DMS53 (cell line): ENCODE measurements at regions not wholly inside any gene's neighbourhood (a gene's known extent, or its start where the extent isn't known, plus 50 kb on each side); places are given as distances from the start of the nearest gene placed in this dataset.

Experiments used
- DNase-seq: peaks from one replicate; lab custom pipeline; 2025; lab: John Stamatoyannopoulos, UW

- DNase-seq, result no peak
Observed at GRCh38 chr2:172153156-172153555, 50.5 kb upstream of the DLX2 start.

DNA sequence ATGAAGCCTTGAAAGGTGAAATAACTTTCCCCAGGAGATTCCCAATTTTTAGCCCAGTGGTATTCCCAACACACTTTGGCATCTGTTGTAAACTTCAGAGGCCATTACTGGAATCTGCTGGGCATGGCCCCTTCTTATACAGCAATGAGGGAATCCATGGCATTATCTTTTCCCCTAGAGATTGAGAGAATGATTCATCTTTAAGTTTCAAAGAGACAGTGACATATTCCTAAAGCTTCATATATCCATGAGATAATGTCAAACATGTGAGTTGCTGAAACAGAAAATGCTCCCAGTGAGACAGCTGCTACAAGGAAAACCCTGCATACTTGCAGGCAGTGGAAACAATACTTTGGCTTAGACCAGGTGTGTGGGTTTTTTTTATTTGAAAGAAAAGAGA lies 51.1 kb upstream of the DLX2 start:
- no peak for DNase-seq

- no peak for DNase-seq
Observed at GRCh38 chr2:172155752-172156151, 53.1 kb upstream of the DLX2 start.

DNA sequence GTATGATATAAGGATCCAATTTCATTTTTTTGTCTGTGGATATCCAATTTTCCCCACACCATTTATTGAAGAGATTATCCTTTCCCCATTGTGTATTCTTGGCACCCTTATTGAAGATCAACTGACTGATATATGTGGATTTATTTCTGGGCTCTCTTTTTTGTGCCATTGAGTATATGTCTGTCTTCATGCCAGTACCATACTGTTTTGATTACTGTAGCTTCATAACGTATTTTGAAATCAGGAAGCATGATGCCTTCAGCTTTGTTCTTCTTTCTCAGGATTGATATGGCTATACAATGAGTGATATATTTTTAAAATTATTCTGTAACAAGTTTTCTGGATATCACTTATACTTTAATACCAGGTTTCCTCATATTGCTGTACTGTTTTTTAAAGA lies 58.1 kb upstream of the DLX2 start:
- DNase-seq, result no peak

GRCh38 chr2:172162225-172162733 lies 59.6 kb upstream of the DLX2 start:
- DNase-seq, result no peak

DNA sequence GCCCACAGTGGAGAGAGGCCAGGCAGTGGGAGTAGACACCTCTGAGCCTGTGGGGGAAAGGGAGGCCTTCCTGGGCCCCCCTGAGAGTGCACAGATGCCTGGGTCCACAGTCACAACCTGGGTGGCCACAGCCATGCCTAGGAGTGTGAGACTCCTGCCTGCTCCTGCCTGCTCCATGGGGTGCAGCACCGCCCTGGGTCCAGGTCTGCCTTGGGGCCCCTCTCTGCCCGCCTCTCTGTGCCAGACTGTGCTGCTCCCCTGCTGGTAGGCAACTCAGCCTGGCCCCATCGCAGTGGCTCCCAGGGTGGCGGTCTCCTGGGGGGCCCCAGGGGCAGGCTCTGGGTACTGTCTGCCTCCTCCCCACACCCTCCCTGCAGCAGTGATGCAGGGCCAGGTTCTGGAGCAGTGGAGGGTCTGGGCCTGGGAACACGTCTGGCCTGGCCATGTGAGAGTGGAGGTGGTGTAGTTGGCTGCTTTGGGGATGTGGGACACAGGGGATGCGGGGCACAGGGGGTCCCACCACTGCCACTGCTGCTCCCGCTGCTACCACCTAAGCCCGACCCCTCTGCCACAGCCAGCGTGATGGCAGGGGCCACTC lies 60.1 kb upstream of the DLX2 start:
- no peak for DNase-seq

DNA sequence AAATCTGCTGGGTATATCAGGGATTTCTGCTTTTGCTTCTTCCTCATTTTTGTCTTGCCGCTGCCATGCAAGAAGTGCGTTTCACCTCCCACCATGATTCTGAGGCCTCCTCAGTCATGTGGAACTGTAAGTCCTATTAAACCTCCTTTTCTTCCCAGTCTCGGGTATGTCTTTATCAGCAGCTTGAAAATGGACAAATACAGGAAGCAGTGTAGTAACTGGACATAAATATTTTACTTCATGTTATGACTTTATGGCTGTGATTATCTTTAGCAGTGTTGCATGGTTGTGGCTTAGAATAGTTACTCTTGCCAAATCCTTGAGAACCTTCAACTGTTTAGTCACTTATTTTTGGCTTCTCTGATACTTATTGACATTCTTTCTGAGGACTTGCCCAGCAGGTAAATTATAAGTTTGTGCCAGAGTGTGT lies 66.2 kb upstream of the DLX2 start:
- no peak for DNase-seq

GRCh38 chr2:172169611-172170010 lies 66.9 kb upstream of the DLX2 start:
- DNase-seq, result no peak

- DNase-seq, result peak; percentile 94
Observed at GRCh38 chr2:172172513-172173173, 69.9 kb upstream of the DLX2 start.

- no peak for DNase-seq
Observed at GRCh38 chr2:172173174-172173706, 70.5 kb upstream of the DLX2 start.

DNA sequence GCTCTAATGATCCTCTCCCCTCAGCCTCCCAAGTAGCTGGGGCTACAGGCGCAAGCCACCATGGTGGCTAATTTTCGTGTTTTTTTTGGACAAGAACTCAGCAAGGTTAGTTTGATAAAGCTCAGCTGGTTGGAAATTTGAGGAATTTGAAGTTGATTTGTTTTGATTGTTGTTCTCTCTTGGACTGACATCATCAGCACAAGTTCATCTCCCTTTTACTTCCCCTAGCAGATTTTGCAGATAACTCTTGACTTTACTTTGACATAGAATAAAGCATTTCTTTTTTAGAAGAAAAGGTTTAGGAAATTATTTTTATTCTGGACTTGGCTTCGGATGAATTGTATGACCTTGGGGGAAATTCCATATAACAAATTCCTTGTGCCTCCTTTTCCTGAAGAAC lies 74.9 kb upstream of the DLX2 start:
- DNase-seq, result no peak

GRCh38 chr2:172177996-172178395 lies 75.3 kb upstream of the DLX2 start:
- no peak for DNase-seq

- DNase-seq, result no peak
Observed at GRCh38 chr2:172179045-172179701, 76.5 kb upstream of the DLX2 start.

DNA sequence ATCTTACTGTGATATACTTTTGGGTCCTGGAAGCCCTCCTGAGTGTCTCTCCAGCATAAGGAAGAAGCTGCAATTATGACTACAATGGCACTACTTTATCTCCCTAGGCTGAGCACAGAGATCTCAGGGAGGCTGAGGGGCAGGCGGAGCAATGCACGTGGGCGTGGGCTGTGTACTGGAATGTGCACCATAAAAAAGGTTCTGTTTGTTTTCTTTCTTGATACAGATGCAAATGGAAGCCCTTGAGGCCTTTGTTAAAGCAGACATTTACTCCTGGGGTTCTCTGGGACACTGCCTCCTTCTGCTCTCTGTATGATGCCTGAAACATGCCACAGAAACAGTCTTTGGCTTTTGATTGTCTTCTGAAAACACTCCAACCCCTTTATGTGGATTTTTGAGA lies 79.1 kb upstream of the DLX2 start:
- DNase-seq, result no peak

DNA sequence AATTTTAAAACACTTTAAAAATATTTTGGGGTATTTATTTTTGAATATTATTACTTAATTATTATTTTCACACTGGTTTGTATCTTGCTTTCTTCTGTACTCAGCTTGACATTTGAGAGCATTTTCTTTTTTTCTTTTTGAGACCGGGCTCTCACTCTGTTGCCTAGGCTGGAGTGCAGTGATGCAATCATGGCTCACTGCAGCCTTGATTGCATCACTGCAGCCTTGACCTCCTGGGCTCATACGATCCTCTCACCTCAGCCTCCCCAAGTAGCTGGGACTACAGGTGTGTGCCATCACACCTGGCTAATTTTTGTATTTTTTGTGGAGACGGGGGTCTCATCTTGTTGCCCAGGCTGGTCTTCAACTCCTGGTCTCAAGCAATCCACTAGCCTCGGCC lies 79.9 kb upstream of the DLX2 start:
- DNase-seq, result no peak

DNA sequence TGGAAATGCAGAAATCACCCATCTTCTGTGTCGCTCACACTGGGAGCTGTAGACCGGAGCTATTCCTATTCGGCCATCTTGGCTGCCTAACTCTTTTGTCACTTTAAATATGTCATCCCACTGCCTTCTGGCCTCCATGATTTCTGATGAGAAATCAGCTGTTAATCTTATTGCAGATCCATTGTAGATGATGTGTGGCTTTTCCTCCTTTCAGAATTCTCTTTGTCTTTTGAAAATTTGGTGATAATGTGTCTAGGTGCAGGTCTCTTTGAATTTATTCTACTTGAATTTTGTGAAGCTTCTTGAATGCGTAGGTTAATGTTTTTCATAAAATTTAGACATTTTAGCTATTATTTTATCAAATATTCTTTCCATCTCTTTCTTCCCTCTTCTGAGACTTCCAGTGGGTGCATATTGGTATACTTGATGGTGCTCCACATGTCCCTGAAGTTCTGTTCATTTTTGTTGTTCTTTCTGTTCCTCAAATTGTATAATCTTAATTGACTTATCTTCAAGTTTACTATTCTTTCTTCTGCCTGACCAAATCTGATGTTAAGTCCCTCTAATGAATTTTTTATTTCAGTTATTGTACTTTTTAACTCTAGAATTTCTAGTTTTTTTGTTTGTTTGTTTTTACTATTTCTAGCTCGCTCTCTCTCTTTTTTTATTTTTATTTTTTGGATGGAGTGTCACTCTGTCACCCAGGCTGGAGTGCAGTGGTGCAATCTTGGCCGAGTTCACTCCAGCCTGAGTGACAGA lies 90.8 kb upstream of the DLX2 start:
- peak; percentile 27 for DNase-seq

DNA sequence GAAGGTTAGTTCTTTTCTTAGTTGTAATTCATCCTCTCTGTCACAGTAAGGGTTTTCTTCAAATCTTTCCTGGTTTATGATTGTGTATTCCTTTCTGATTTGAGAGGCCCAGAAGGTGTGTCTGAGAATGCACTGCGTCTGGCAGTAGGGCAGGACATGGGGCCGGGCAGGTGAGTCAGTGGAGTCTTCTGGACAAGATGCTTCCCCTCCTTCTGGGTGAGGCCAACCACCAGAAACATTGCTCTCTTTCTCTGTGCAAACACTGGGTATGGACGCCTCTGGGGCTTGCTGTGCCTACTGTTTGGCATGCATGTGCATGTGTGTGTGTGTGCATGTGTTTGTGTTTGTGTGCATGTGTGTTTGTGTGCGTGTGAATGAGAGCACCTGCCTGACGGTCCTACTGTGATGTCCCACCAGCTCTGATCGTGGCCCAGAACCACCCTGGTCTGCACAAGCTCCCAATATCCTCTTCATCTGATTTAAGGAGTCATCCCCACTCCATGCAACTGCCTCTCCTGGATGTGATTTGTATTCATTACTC lies 93.2 kb upstream of the DLX2 start:
- no peak for DNase-seq

- no peak for DNase-seq
Observed at GRCh38 chr2:172196768-172197431, 94.2 kb upstream of the DLX2 start.

GRCh38 chr2:172198361-172198760 lies 95.7 kb upstream of the DLX2 start:
- no peak for DNase-seq

- no peak for DNase-seq
Observed at GRCh38 chr2:172198908-172199307, 96.2 kb upstream of the DLX2 start.

DNA sequence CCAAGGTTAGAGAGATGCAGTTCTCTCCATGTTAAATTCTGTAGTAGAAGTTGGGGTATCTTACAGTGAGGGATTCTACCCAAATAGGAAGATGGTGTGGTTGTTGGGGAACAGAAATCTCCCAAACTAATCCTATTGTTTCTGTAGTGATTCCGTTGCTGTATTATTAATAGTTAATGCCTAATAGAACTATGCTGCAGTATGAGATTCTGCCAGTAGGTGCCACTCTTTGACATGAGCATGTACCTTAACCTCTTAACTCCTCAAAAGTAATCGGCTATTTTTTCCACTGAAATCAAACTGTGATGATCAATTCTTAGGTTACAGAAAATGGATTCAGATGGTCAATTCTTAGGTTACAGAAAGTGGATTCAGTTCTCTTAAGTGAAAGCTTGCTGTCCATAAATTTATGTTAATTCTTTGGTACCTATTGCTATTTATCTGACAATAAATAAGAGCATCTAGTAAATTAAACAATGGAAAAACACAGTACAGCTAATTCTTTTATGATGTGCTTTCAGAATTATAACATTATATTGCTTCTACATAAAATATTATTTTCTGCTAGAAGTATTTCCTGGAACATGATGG lies 97.9 kb upstream of the DLX2 start:
- DNase-seq, result peak; percentile 79
